ENCODE measurements at regions not wholly inside any gene's neighbourhood (a gene's known extent, or its start where the extent isn't known, plus 50 kb on each side); places are given as distances from the start of the nearest gene placed in this dataset.
"Not testable (repeated sequence)": the region's sequence is repeated elsewhere in the genome, so short reads cannot be mapped to it uniquely, and the experiment has no call there.

DNA sequence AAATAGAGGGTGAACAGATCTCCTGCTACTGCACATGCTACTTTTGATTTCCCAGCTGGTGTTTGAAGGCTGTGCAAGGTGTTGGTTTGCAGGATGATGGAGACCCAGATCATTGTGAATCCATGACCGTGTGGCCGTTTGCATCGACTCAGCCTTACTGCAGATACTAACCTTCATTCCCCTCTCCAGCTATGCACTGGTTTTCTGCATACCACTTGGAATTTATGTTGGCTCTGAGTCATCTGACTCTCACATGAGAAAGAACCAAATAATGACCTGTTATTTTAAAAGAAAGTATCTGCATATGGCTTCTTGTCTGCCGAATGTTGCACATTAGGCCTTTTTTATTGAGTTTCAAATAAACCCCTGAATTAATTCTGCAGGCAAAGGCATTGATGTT, 144.9 kb upstream of the PRKX start:
- H3K4me3 Mint-ChIP-seq; H3K27me3 Mint-ChIP-seq (ENCODE audit: insufficient read depth); H3K9me3 Mint-ChIP-seq; H3K36me3 Mint-ChIP-seq (ENCODE audit: low read depth); DNase-seq; H3K4me1 Mint-ChIP-seq (ENCODE audit: low read depth); H3K27ac Mint-ChIP-seq: not testable (repeated sequence)

DNA sequence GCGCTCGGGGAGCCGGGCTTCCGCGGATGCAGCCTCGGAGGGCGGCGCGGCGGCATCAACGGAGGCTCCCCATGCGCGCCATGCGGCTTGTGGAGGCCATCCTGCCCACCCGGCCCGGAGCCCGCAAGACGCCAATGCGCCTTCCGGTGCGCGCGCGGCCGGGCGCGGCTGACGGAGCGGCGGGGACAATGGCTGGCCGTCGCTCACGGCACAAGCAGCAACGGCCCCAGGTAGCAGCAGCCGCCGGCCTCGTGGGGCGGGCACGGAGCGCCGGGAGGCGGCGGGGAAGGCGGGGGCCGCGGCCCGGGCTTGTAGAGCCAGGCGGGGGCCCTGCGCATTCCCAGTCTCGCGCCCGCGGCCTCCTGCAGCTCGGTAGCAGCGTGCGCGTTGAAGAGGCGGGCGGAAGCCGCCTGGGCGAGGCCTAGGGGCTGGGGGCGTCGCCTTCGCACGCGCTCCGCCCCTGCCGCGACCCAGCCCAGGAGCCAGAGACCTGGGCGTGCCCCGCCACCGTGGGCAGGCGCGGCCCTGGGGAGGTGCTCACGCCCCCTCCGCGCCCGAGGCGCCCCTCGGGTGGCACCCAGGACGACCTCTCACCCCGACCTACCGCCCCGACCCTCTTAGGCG, 130.2 kb upstream of the PRKX start:
- H3K36me3 Mint-ChIP-seq (ENCODE audit: low read depth); H3K27me3 Mint-ChIP-seq (ENCODE audit: insufficient read depth); H3K27ac Mint-ChIP-seq; DNase-seq; H3K9me3 Mint-ChIP-seq; H3K4me1 Mint-ChIP-seq (ENCODE audit: low read depth); H3K4me3 Mint-ChIP-seq: not testable (repeated sequence)

DNA sequence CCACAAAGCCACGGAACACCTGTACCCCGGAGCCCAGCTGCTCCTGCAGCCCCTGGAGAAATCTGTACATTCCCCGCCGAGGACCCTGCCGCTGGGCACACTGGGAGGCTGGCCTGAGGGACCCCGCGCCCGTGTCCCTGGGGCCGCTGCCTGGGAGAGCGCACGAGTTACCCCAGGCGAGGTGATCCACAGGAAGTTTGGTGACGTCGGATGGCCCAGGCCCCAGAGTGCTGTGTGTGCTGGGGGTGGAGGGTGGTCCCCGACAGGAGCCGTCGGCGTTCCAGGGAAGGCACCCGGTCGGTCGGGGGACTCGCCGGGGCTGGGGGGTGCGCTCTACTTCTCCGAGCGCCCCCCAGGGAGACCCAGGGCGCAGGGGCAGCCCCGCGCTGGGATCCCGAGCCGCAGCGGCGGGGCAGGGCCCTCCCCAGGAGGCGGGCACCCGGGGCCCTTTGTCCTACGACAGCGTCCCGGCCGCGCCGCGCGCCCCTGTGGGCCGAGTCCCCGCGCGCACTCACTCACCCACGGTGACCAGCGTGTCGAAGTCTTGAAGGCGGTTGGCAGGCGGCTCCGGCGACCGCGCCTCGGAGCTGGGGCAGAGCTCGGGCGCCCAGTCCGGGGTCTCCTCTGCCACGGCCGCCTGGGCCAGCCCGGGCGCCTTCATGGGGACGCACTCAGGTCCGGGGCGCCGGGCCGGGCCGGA, 129.5 kb upstream of the PRKX start:
- not testable (repeated sequence) for H3K36me3 Mint-ChIP-seq (ENCODE audit: low read depth); DNase-seq; H3K9me3 Mint-ChIP-seq; H3K4me1 Mint-ChIP-seq (ENCODE audit: low read depth); H3K27ac Mint-ChIP-seq; H3K27me3 Mint-ChIP-seq (ENCODE audit: insufficient read depth); H3K4me3 Mint-ChIP-seq

DNA sequence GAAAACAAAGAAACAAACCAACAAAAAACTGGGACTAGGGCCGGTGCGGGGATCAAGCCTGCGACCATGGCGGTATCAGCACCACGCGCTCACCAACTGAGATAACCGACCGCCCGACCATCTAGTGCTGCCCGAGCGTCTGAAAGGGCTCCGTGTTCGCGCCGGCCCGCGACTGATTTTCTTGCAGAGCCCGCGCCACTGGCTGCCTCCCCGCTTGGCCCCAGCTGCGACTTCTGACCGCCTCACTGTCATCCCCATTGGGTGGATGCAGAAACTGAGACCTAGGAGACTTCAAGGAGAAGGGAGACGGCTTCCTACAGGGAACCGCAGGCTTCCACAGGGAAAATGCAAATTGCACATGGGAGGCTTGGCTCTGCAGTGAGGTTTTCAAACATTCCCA, 125.3 kb upstream of the PRKX start:
- not testable (repeated sequence) for H3K36me3 Mint-ChIP-seq (ENCODE audit: low read depth); H3K9me3 Mint-ChIP-seq; H3K27me3 Mint-ChIP-seq (ENCODE audit: insufficient read depth); H3K27ac Mint-ChIP-seq; H3K4me3 Mint-ChIP-seq; H3K4me1 Mint-ChIP-seq (ENCODE audit: low read depth); DNase-seq

DNA sequence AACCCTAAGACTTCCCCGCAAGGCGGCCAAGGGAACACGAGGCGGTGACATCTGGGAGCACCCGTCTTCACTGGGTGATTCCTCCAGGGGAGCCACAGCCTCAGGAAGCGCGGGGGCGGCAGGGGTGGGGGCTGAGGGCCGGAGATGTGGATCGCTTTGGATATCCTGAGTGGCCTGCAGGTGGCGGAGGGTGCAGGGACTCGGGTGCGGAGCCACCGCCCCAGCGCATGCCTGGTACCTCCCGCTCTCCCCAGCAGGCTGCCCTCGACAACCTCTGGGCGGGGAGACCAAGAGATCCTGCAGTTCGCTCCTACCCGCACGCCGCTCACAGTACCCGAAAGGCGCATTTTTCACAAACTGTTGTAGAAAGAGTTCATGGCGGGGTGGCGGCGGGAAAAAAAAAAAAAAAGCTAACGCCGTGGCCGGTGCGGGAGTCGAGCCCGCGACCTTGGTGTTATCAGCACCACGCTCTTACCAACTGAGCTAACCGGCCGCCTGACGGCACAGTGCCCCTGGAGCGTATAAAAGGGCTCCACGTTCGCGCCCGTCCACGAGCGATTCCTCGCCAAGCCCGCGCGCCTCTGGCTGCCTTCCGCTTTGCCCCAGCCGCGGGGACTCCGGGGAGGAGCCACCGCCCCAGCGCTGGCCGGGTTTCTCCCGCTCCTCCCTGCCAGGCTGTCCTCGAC, 124.7 kb upstream of the PRKX start:
- not testable (repeated sequence) for H3K36me3 Mint-ChIP-seq (ENCODE audit: low read depth); H3K9me3 Mint-ChIP-seq; H3K4me3 Mint-ChIP-seq; DNase-seq; H3K27ac Mint-ChIP-seq; H3K4me1 Mint-ChIP-seq (ENCODE audit: low read depth); H3K27me3 Mint-ChIP-seq (ENCODE audit: insufficient read depth)

DNA sequence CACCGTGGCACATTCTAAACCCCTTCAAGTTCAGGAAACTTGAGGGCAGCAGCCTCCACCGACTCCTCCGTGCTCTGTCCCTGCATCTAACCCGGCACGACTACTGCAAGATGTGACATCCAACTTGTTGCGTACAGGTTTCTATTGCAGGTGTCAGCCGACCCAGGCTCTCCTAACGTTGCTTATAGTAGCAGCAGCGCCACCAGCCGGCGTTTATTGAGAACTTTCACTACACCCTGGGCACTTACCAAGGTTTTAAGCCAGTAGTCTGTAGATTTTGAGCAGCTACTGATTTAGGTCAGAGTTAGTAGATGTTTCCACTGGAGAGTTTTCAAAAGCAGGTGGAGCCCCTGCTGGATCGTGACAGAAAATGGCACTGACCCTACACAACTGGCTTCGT, 123.8 kb upstream of the PRKX start:
- H3K27ac Mint-ChIP-seq; H3K36me3 Mint-ChIP-seq (ENCODE audit: low read depth); H3K4me1 Mint-ChIP-seq (ENCODE audit: low read depth); DNase-seq; H3K9me3 Mint-ChIP-seq; H3K4me3 Mint-ChIP-seq; H3K27me3 Mint-ChIP-seq (ENCODE audit: insufficient read depth): not testable (repeated sequence)

DNA sequence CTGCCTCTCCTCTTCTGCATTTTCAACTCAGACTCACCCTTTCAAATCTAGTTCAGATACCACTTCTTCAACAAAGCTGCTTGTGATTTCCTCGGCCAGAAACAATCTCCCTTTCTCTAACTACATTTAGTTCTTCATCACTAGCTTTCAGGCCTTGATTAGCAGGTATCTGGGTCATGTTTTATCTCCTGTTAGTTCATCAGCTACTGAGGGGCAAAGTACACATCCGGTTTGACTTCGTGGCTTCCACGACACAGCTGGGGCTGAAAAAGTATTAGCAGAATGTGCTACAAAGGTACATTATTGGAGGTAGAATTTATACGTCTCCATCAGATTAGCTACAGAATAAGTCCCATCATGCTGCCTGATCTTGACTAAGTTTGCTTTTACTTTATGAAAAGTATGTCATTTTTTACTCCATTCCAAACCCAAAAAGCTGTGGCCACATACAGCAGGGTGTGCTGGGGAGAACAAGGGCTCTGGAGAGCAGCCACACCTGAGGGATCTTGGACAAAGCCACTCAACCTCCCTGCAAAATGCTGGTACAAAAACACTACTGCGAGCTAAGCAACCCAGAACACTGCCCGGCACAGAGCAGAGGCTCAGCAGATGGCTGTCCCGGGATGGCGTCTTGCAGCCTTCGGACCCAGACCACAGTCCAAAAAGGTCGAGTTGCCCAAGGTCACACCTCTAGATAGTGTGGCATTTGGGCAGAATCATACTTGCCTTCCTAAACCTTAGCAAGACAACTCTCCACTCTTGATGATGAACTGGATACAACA, 120.5 kb upstream of the PRKX start:
- H3K4me1 Mint-ChIP-seq (ENCODE audit: low read depth); H3K36me3 Mint-ChIP-seq (ENCODE audit: low read depth); H3K27me3 Mint-ChIP-seq (ENCODE audit: insufficient read depth); H3K27ac Mint-ChIP-seq; H3K4me3 Mint-ChIP-seq; DNase-seq; H3K9me3 Mint-ChIP-seq: not testable (repeated sequence)

DNA sequence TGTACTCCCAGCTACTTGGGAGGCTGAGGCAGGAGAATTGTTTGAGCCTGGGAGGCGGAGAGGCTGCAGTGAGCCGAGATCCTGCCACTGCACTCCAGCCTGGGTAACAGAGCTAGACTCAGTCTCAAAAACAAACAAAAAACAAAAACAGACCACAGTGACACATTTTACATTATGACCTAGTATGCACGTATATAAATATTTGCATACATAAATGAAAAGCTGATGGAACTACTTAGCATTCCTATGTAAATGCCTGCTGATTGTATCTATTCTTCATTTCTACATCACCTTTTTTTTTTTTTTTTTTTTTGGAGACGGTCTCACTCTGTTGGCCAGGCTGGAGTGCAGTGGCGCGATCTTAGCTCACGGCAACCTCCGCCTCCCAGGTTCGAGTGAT, 116.6 kb upstream of the PRKX start:
- H3K4me3 Mint-ChIP-seq; H3K4me1 Mint-ChIP-seq (ENCODE audit: low read depth); H3K27ac Mint-ChIP-seq; H3K27me3 Mint-ChIP-seq (ENCODE audit: insufficient read depth); DNase-seq; H3K36me3 Mint-ChIP-seq (ENCODE audit: low read depth); H3K9me3 Mint-ChIP-seq: not testable (repeated sequence)

DNA sequence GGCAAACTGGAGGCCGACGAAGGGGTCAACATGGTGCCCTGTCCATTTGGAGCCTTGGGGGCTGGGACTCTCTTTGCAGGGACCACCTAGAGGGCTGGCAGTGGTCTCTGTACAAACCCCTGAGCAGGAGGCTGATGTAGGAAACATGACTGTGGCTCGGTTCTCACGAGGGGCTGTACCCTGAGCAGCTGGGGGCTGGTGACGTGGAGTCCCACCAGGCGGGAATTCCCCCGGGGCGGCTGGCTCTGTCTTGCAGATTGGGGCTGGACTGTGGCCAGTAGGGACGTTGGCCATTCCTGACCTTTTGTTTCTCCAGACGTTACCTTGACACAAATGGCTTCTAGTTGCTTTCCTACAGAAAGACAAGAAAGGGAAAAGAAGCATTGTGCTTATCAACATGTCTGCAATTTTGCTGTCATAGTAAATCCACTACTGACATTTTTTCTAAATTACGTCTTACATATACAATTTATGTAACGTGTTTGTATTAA, 115.6 kb upstream of the PRKX start:
- not testable (repeated sequence) for H3K4me3 Mint-ChIP-seq; DNase-seq; H3K4me1 Mint-ChIP-seq (ENCODE audit: low read depth); H3K36me3 Mint-ChIP-seq (ENCODE audit: low read depth); H3K9me3 Mint-ChIP-seq; H3K27ac Mint-ChIP-seq; H3K27me3 Mint-ChIP-seq (ENCODE audit: insufficient read depth)

DNA sequence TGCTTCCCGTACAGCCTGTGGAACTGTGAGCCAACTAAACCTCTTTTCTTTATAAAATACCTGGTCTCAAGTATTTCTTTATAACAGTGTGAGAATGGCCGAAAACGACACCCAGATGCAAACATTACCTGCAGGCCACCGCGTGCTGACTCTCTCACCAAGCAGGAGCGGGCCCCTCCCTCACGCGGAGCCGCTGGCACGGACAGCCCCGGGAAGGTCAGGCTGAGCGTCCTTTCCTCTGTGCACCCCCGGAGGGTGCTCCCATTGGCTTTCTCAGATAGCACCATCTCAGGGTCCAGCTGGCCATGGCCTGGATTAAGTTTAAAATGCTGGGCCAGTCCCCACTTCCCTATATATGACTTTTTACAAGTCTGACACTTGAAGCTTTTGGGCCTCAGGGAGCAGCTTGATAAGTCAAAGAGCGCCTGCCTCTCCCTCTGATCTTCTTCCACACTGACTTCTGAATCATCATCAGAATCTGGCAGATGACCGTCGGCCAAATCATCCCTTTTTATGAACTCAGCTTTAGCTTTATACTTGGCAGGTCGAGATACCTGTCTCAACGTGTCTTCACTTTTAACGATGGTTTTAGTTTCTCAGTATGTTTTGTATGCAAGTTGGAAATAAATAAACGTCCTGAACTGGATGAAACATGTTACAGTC, 115.1 kb upstream of the PRKX start:
- not testable (repeated sequence) for H3K27ac Mint-ChIP-seq; DNase-seq; H3K27me3 Mint-ChIP-seq (ENCODE audit: insufficient read depth); H3K9me3 Mint-ChIP-seq; H3K36me3 Mint-ChIP-seq (ENCODE audit: low read depth); H3K4me1 Mint-ChIP-seq (ENCODE audit: low read depth); H3K4me3 Mint-ChIP-seq

DNA sequence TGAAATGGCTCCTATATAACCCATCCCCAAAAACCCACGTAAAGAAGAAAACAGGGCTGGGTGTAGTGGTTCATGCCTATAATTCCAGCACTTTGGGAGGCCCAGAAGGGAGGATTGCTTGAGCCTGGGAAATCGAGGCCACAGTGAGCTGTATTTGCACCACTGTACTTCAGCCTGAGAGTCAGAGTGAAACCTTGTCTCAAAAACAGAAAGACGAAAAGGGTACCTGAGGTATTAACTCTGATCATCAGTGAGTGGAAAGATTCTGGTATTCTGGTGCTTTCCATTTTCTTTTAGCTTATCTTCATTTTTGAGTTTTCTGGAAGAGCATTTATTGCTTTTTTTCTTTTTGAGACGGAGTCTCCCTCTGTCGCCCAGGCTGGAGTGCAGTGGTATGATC, 110.6 kb upstream of the PRKX start:
- H3K36me3 Mint-ChIP-seq (ENCODE audit: low read depth) = peaks cover 15% of the 10 kb centered on the region
- DNase-seq; H3K4me3 Mint-ChIP-seq; H3K27ac Mint-ChIP-seq; H3K27me3 Mint-ChIP-seq (ENCODE audit: insufficient read depth); H3K9me3 Mint-ChIP-seq: not testable (repeated sequence)
- peaks cover 23% of the 10 kb centered on the region for H3K4me1 Mint-ChIP-seq (ENCODE audit: low read depth)
